ENCODE measurements at regions not wholly inside any gene's neighbourhood (a gene's known extent, or its start where the extent isn't known, plus 50 kb on each side); places are given as distances from the start of the nearest gene placed in this dataset.

GRCh38 chr17:55577687-55578086 lies 66.4 kb upstream of the SMIM36 start:
- Histone ChIP-seq H3K4me3 (ENCODE audit: low read depth in 1 of 3, low read length in 3 of 3) (no peak overlapping the region), H3K9me3 (ENCODE audit: control insufficient read depth in 4 of 4, low read length in 3 of 4) (no peaks in the 10 kb centered on the region), H3K36me3 (ENCODE audit: control insufficient read depth in 4 of 4, insufficient read depth in 3 of 4, low read depth in 1 of 4, low read length in 3 of 4) (no peaks in the 10 kb centered on the region), H3K4me1 (ENCODE audit: control insufficient read depth in 4 of 4, insufficient read depth in 4 of 4, low read length in 3 of 4) (peaks cover 0 to 5% (median 4%) of the 10 kb centered on the region in 4 donors), H3K27ac (ENCODE audit: low read depth in 1 of 2, low read length in 2 of 2) (no peak overlapping the region), H3K9ac (ENCODE audit: low read depth in 1 of 2, low read length in 2 of 2) (no peak overlapping the region), H3K27me3 (ENCODE audit: control insufficient read depth in 4 of 4, insufficient read depth in 4 of 4, low read length in 3 of 4) (no peaks in the 10 kb centered on the region)
- no peak for DNase-seq (ENCODE audit: low spot score)
- TF ChIP-seq ZBTB33 (IDR thresholded peaks at IDR 0.05) = no peak
- no peak for TF ChIP-seq HNF4A (conservative IDR thresholded peaks at IDR 0.05)
- no peak for TF ChIP-seq YY1 (IDR thresholded peaks at IDR 0.05)
- no peak for TF ChIP-seq SP1 (IDR thresholded peaks at IDR 0.05)
- TF ChIP-seq EGR1 (IDR thresholded peaks at IDR 0.05; ENCODE audit: low read depth in 2 of 2) = no peak
- TF ChIP-seq FOXA2 (IDR thresholded peaks at IDR 0.05) = no peak
- no peak for TF ChIP-seq RAD21 (IDR thresholded peaks at IDR 0.05)
- TF ChIP-seq ATF3 (IDR thresholded peaks at IDR 0.05) = no peak
- TF ChIP-seq REST (IDR thresholded peaks at IDR 0.05) = no peak
- no peak for TF ChIP-seq CTCF (IDR thresholded peaks at IDR 0.05; ENCODE audit: low read depth, low read length, missing input control)
- no peak for TF ChIP-seq JUND (IDR thresholded peaks at IDR 0.05)
- no peak for TF ChIP-seq TAF1 (conservative IDR thresholded peaks at IDR 0.05)
- TF ChIP-seq NR2F2 (IDR thresholded peaks at IDR 0.05) = no peak
- TF ChIP-seq FOXA1 (IDR thresholded peaks at IDR 0.05) = no peak
- 70% methylated on average over 14 of the region's 14 CpGs for WGBS

GRCh38 chr17:55576996-55577586 lies 65.8 kb upstream of the SMIM36 start:
- DNase-seq (ENCODE audit: low spot score) = no peak
- H3K9ac ChIP-seq (ENCODE audit: low read depth in 1 of 2, low read length in 2 of 2) = no peak overlapping the region
- no peaks in the 10 kb centered on the region for H3K36me3 ChIP-seq (ENCODE audit: control insufficient read depth in 4 of 4, insufficient read depth in 3 of 4, low read depth in 1 of 4, low read length in 3 of 4)
- peaks cover 2 to 8% (median 5%) of the 10 kb centered on the region in 4 donors for H3K4me1 ChIP-seq (ENCODE audit: control insufficient read depth in 4 of 4, insufficient read depth in 4 of 4, low read length in 3 of 4)
- 50% methylated on average over 9 of the region's 9 CpGs for WGBS
- no peaks in the 10 kb centered on the region for H3K27me3 ChIP-seq (ENCODE audit: control insufficient read depth in 4 of 4, insufficient read depth in 4 of 4, low read length in 3 of 4)
- TF ChIP-seq RXRA (IDR thresholded peaks at IDR 0.05) (peak in 1 of 2 donors; percentile 21), EGR1 (IDR thresholded peaks at IDR 0.05; ENCODE audit: low read depth in 2 of 2) (no peak), SP1 (IDR thresholded peaks at IDR 0.05) (peak; percentile 13), RAD21 (IDR thresholded peaks at IDR 0.05) (no peak)
- peak overlapping the region; percentile 43 to 68 for H3K27ac ChIP-seq (ENCODE audit: low read depth in 1 of 2, low read length in 2 of 2)
- no peak overlapping the region for H3K4me3 ChIP-seq (ENCODE audit: low read depth in 1 of 3, low read length in 3 of 3)
- H3K9me3 ChIP-seq (ENCODE audit: control insufficient read depth in 4 of 4, low read length in 3 of 4) = no peaks in the 10 kb centered on the region

All from liver (tissue), 8 donors.